Suppressor macrophage (primary cell): ENCODE measurements at regions not wholly inside any gene's neighbourhood (a gene's known extent, or its start where the extent isn't known, plus 50 kb on each side); places are given as distances from the start of the nearest gene placed in this dataset.
"Not testable (repeated sequence)": the region's sequence is repeated elsewhere in the genome, so short reads cannot be mapped to it uniquely, and the experiment has no call there.

Experiments used
- DNase-seq, 4 experiments: peaks; one replicate each; pipeline ENCODE4 v3.0.0-alpha.2; 2020 to 2022

DNA sequence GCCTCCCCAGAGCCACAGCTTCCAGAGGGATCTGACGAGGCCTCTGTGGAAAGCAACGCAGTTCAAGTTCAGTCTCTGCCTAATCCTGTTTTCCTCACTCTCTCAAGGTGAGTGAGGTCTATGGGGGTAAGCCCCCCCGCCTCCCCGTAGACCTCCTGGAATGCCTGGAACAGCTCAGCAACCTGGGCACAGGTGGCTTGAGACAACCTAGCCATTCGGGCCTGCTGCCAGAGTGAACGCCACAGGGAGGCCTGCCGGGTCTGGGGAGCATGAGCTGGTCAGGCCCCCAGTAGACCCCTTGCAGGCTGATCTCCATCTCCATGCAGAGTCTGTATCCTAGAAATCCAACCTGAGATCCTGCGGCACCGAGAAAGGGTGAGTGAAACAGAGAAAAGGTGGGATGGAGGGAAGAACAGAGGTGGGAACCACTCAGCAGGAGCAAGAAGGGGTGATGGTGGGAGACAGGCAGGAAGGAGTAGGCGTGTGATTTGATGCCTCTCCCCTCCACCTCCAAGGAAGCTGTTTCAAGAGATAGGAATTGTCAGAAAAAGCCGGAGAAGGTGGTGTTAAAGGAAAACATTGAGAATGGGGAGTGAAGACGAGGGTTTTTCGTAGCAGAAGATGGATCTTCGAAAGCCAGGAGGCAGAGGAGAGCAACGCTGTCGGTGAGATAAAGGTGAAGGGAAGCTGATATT, 123.1 kb upstream of the PRMT8 start:
- no peak for DNase-seq

DNA sequence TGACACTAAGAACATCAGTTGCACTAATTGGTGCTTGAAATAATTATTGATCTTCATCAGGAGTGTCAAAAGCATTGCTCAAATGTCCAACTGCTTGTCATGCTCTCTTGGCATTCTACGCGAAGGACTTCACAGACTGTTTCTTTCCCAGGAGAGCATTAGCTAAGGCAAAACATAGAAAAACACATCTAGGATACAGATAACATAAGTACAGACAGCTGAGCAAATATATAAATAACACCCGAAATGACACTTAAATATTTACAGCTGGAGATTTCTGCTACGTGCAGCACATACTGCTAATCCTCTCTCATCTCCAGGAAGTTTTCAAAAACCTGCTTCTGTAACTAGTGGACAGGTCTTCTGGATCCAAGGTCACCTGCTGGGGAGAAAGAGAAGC, 120.0 kb upstream of the PRMT8 start:
- DNase-seq: no peak

DNA sequence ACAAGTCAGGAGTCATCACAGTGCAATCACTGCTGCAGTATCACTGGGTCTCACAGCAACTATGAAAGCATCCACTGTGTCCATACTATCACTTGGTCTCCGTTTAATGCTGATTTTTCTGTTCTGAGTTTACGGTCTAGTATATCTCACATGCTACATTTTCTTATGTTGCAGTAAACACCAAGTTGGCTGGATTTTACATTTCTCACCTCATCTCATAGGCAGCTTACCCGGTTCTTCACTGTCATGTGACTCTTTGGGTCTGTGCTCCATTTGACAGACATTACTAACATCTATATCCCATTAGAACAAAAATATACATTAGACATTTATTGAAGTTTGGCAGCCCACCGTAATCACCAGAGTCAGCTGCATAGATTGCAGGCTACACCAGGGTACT, 115.7 kb upstream of the PRMT8 start:
- DNase-seq: no peak

DNA sequence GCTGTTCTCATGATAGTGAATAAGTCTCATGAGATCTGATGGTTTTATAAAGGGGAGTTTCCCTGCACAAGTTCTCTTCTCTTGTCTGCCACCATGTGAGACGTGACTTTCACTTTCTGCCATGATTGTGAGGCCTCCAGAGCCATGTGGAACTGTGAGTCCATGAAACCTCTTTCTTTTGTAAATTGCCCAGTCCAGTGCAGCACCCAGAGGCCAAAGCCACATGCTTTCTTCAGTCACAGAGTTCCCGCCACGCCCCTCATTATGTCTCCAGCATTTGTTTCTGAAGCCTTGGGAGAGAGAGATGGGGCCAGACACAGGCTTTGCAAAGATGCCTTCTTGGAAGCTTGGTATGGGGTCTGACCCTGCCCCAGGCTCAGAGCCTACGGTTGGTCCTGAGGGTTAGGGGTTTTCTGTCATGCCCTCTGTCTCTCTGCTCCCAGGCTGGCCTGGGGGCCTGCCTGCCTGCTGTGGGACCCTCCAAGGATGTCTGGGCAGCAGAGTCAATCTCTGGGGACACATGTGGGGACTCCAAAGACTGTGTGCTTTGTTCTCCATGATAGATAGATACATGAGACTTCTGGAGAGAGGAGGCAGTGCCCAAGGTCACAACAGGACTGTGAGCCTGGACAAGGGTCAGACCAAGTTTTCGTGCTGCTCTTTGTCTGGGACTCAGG, 114.1 kb upstream of the PRMT8 start:
- no peak for DNase-seq

DNA sequence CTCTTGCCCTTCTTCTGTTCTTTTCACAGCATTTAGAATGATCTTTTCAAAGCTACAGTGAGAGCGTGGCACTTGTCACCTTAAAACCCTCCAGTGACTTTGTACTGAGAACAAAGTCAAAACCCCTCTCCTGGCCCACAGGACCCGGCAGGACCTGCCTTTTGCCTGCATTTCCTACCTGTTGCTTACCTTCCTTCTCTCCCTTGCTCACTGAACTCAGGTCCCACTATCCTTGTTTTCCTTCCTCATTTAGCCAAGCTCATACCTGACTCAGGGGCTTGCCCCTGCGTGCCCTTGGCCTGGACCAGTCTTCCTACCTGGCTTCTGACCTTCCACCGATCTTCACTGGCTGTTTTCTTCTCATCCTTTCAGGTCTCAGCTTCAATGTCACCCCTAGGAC, 112.3 kb upstream of the PRMT8 start:
- DNase-seq: no peak

GRCh38 chr12:3379079-3379478, 111.9 kb upstream of the PRMT8 start:
- no peak for DNase-seq

DNA sequence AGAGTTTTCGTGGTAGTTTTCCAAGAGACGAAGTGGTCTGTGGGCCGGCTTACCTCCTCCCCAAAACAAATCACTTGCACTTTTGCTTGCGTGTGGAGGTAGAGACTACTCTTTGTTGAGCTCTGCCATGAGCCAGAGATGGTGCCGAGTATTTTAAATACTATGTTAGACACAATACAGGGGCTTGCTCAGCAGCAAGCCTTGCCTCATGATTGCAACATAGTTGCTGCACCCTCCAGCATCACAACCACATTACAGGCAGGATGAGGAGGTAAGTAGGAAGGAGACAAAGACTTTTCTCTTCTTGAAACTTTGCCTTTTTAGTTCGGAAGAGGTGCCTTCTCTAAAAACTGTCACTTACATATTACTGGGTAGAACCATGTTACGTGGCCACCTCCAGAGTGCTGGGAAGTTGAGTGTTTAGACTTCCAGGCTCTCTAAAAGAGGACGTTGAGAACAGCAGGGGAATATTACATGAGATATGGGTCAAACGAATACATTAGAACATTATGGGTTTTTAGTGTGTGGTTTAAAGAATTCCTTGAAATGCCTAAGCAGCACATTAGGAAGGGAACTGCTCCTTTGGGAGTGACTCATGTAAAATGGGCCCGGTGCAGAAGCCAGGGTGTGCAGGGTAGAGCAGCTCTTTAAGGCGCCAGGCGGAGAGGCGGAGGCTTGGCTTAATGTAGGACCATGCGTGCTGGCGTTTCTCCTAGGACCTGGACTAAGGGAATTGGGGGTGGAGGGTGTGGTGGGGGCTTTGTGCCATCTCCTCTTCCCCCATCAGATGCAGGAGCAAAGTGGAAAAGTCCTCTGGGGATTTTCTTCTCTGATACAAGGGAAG, 110.6 kb upstream of the PRMT8 start:
- DNase-seq: no peak

GRCh38 chr12:3381059-3382047, 109.7 kb upstream of the PRMT8 start:
- DNase-seq: no peak

- no peak for DNase-seq
Observed at GRCh38 chr12:3389986-3390385, 101.0 kb upstream of the PRMT8 start.

GRCh38 chr12:3397596-3397995, 93.4 kb upstream of the PRMT8 start:
- not testable (repeated sequence) for DNase-seq

- DNase-seq: no peak
Observed at GRCh38 chr12:3398196-3398789, 92.7 kb upstream of the PRMT8 start.

GRCh38 chr12:3405821-3406220, 85.2 kb upstream of the PRMT8 start:
- DNase-seq: no peak

DNA sequence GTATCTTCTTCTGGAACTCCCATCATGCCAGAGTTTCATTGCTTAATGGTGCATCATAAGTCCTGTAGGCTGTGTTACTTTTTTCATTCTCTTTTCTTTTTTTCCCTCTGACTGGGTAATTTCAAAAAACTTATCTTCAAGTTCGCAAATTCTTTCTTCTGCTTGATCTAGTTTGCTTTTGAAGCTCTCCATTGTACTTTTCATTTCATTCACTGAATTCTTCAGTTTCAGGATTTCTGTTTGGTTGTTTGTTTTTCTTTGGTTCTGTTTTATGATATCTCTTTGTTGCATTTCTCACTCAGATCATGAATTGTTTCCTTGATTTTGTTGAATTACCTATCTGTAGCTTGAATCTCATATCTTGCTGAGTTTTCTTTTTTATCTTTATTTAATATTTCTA, 83.3 kb upstream of the PRMT8 start:
- no peak for DNase-seq

DNA sequence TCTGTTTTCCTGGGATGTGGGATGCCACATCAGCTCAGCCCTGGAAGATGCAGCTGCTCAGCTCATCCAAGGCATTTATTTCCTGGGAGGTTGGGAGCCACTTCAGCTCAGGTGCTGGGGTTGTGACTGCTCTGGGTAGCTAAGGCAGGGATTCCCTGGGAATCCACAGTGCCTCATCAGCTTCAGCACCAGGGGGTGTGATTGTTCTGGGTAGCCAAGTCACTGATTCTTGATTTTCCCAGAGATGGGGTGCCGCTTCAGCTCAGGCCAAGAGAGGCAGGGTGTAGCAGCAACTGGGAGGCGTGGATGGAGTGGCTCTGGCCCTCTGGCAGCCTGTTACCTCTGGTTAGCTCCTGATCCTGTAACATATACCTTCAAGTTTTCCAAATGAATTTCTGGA, 81.3 kb upstream of the PRMT8 start:
- DNase-seq: no peak

DNA sequence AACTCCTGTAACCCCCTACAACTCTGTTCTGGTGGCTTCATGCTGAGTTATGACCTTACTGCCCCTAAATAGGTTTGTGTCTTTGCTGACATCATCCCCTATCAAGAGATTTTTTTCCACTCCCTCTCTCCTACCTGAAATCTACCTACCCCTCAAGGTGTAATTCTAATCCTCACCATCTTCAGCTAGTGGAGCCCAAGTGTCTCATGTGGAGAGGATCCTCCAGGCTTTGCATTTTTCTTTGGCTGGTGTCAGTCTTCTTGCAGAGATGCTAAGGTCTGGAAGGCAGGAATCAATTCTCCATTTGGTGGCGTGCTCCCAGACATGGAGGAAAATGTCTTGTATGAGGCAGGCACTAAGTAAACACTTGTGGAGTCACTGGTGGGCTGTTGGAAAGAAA, 74.8 kb upstream of the PRMT8 start:
- DNase-seq: no peak

DNA sequence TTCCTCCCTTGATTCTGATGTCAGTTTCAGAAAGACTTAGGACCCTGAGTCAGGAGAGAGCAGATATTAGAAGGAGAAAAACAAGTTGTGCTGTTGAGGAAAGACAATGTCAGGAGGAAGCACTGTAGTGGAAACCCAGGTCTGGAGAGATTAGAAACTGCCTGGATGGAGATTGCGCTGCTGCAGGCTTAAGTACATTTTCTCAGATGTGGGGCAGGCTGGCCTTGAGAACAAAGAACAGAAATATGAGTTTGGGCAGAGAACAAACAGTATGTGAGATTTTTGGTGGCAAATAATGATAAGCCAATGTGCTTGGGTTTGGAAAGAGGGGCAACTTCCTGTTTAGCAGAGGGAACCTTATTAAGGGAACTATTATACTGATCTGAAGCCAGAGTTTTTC, 74.3 kb upstream of the PRMT8 start:
- DNase-seq: peak in 1 of 4 experiments; percentile 3

DNA sequence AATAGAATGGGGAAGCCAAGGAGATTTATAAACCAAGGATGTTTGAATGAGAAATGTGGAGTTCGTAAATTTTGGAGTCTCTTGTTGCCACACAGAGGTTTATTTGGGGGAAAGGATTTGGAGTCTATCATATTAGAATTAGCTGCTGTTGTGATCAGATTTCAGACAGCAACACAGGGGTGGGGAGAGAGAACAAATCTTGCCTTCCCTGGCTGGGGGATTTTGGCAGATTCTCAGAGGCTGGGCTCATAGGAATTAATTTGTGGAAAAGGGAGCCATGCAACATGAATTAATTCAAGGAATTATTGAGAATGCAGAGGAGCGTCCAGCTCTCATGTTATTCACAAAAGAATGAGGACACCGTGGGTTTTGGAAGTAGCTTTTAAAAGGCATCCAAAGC, 73.9 kb upstream of the PRMT8 start:
- DNase-seq: no peak

- DNase-seq: no peak
Observed at GRCh38 chr12:3417937-3418462, 73.0 kb upstream of the PRMT8 start.

- no peak for DNase-seq
Observed at GRCh38 chr12:3418609-3419390, 72.2 kb upstream of the PRMT8 start.

DNA sequence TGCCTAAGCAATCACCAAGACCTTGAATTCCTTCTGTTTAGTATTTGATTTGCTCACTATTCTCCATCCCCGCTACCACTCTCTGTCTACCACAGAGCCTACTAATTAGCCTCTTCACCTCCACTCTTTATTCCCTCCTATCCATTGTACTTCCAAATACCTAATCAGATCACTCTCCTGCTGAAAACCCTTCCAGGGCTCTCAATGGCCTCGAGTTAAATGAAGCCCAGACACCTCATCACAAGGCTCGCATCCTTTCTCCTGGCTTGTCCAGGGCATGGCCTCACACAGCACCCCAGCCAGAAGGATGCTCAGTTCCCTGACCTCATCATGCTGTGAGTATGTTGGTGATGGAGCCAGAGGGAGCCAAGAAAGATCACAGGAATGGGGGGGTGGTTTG, 71.4 kb upstream of the PRMT8 start:
- no peak for DNase-seq

GRCh38 chr12:3420693-3421092, 70.3 kb upstream of the PRMT8 start:
- DNase-seq: no peak
